Epithelial cell of esophagus (primary cell): ENCODE measurements at regions not wholly inside any gene's neighbourhood (a gene's known extent, or its start where the extent isn't known, plus 50 kb on each side); places are given as distances from the start of the nearest gene placed in this dataset.

Experiments used
- DNase-seq: peaks from one replicate; pipeline ENCODE4 v3.0.0; 2010; ENCODE audit warnings: low read depth
- H3K4me3 ChIP-seq: 2 replicates; pipeline ENCODE4 v1.5.1; 2011; ENCODE audit warnings: mild to moderate bottlenecking, low read length, control low read depth
- TF ChIP-seq, protein P1 (sequence below): IDR thresholded peaks from 2 replicates; pipeline ENCODE4 v1.5.1; 2011; ENCODE audit warnings: low read depth, mild to moderate bottlenecking, low read length, control low read depth, inconsistent platforms; ENCODE audit not compliant: insufficient read depth; ENCODE audit errors: missing control alignments

DNA sequence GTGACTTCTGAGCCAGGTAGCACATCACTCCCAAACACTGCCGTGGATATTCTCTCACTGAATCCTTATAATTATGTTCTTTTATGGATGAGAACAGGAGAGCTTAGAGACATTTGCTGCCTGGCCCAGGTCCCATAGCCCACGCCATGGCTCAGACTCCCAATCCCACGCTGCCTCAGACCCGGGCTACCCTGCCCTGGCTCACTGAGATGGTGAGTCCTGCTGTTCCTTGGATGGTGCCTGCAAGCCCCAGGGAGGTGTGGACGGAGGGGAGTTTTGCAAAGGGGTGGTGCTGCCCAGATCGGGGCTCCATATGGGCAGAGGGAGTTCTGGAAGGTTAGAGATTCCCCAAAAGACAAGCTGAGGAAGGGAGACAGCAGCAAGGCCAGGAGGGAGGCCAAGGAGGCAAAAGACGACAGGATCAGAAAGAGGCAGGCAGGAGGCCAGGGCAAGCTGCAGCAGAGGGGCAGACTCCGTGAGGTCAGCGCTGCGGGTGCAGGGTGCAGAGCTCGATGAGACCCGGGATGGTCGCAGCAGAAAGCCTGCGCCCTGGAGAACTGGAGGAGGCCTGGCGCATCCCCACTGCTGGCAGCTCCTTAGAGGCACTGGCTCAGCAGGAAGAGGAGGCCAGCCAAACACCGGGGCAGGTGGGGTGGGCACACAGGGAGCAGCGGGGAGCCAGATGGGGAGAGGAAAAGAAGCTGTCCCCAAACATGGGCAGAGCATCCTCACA lies 95.7 kb upstream of the ALDH1A3 start:
- TF ChIP-seq, protein P1, sequence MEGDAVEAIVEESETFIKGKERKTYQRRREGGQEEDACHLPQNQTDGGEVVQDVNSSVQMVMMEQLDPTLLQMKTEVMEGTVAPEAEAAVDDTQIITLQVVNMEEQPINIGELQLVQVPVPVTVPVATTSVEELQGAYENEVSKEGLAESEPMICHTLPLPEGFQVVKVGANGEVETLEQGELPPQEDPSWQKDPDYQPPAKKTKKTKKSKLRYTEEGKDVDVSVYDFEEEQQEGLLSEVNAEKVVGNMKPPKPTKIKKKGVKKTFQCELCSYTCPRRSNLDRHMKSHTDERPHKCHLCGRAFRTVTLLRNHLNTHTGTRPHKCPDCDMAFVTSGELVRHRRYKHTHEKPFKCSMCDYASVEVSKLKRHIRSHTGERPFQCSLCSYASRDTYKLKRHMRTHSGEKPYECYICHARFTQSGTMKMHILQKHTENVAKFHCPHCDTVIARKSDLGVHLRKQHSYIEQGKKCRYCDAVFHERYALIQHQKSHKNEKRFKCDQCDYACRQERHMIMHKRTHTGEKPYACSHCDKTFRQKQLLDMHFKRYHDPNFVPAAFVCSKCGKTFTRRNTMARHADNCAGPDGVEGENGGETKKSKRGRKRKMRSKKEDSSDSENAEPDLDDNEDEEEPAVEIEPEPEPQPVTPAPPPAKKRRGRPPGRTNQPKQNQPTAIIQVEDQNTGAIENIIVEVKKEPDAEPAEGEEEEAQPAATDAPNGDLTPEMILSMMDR, result no peak
- no peak for DNase-seq

DNA sequence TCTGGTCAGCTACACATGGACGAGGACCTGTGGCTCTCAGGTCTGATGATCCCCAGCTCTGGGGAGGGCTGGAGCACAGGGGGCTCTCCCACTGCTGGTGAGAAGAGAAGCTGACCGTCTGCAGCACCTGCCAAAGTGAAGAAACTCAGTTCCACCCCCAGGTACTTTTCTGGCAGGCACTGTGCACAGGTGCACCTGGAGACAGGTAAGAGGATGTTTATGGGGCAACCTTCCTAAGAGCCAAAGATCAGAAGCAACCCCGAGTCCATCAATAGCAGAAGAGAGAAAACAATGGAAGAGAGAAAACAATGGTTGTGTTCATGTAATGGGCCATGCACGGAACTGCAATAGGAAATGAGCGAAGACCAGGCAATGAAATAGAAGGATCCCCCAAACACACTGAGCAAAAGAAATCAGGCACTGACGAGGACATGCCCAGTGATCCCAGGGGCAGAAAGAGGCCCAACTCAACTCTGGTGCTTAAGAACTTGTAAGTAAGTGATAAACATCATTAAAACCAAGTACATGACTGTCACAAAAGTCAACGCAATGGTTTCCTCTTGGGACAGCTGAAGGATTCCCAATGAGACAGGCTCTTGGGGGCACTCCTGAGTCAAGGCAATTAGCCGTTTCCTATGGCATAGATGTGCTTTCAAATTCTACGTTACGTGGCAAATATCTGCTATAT lies 95.0 kb upstream of the ALDH1A3 start:
- H3K4me3 ChIP-seq, result no peak overlapping the region
- TF ChIP-seq, protein P1, result no peak
- no peak for DNase-seq

More for the DNA sequence above, 95.7 kb upstream of the ALDH1A3 start:
- no peak overlapping the region for H3K4me3 ChIP-seq

DNA sequence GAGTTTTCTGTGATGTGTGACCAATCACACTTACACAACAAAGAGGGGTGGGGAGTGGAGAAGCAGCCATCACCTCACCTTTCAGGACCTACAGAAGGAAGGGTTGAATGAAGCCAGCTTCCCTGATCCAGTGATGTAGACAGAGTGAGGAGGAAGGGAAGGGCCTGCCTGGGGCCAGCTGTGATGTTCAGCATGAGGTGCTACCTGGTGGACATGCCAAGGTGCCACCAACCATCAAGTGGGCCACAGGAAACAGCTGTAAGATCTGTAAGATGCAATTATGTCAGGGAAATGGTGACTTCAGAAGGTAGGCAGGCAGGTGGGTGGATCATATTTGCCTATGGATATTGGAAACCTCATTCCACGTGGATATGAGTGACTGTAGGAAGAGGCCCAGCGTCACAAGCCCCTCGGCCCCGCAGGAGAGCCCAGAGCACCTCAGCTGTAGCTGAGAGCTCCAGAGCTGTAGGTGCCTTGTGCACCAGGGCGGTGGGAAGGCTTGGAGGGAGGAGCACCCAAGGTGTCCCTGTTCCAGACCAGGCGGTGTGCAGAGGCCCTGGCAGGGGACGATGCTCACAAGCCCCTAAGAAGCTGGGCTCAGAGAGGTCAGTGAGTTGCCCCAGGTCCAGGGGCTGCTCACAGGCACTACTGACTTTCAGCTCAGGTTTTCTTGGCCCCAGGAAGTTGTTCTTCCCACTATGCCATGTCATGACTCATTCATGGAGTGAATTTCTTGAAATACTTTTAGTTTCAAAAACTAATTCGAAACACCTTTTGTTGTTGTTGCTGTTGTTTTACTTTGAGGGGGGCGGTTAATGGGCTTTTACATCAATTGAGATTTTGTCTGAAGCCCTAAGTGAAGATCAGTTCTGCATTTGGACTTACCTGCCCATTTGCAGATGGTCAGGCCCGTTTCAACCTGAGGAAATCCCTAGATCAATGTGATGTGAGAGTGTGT lies 94.2 kb upstream of the ALDH1A3 start:
- DNase-seq, result no peak
- TF ChIP-seq, protein P1, result no peak
- H3K4me3 ChIP-seq, result no peak overlapping the region

DNA sequence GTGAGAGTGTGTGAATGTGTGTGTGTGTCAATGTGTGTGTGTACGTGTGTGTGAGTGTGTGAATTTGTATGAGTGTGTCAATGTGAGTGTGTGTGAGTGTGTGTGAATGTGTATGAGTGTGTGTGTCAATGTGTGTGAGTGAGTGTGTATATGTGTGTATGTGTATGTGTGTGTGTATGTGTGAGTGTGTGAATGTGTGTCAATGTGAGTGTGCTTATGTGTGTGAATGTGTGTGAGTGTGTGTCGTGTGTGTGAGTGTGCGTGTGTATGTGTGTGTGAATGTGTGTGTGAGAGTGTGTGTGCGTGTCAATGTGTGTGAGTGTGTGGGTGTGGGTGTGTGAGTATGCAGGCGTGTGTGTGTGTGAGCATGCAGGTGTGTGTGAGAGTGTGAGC lies 93.5 kb upstream of the ALDH1A3 start:
- TF ChIP-seq, protein P1, result no peak
- no peak overlapping the region for H3K4me3 ChIP-seq
- DNase-seq, result no peak

DNA sequence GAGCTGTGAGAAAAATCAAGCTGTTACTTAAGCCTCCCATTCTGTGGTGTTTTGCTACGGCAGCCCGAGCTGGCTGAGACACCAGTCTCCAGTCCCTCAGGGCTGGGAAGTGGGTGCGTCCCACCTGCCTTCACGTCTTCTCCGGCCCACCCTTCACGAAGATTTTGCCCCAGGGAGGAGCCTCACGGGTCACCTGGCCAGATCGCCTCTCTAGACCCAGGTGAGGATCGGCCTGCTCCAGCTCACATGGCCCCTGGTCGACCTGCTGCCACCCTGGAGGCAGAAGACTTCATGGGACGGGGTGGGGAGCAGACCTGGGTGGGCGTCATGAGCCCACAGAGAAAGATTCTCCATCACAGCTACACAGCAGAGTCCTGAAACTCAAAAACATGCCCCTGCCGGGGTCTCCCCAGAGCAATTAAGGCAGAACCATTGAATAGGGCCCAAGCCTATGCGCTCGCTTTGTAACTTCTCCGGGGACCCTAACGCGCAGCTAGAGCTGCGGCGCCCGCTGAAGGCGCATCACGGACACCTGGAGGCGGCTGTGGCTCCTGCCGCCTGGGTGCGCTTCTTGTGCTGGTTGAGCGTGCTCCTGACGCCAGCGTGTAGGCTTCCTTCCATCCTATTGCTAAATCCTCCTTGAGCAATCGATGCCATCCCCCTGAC lies 92.6 kb upstream of the ALDH1A3 start:
- TF ChIP-seq, protein P1, result no peak
- no peak overlapping the region for H3K4me3 ChIP-seq
- DNase-seq, result no peak
